Testis (tissue), 2 donors: ENCODE measurements at regions not wholly inside any gene's neighbourhood (a gene's known extent, or its start where the extent isn't known, plus 50 kb on each side); places are given as distances from the start of the nearest gene placed in this dataset.

Source experiments
- DNase-seq: peaks from one replicate; pipeline ENCODE4 v3.0.0-alpha.2; 2019
- H3K27ac ChIP-seq, 2 donors: fragments of 200-600 bp; sonication (generic); one replicate each; pipeline ENCODE4 v1.5.1; 2019
- H3K27me3 ChIP-seq: fragments of 200-600 bp; sonication (generic); one replicate; pipeline ENCODE4 v1.5.1; 2019
- H3K36me3 ChIP-seq: fragments of 200-600 bp; sonication (generic); one replicate; pipeline ENCODE4 v1.5.1; 2017; ENCODE audit warnings: low read depth; ENCODE audit errors: missing control alignments
- H3K4me1 ChIP-seq: fragments of 200-600 bp; sonication (generic); one replicate; pipeline ENCODE4 v1.5.1; 2019
- H3K4me3 ChIP-seq, 2 donors: fragments of 200-600 bp; sonication (generic); one replicate each; pipeline ENCODE4 v1.5.1; 2017 to 2019
- H3K9me3 ChIP-seq: fragments of 200-600 bp; sonication (generic); one replicate; pipeline ENCODE4 v1.5.1; 2017
- POLR2A ChIP-seq: fragments of 450-650 bp; IDR thresholded peaks from one replicate; pipeline ENCODE4 v1.6.1; 2017; ENCODE audit warnings: antibody characterized with exemption, mild to moderate bottlenecking, moderate library complexity
- intact Hi-C: fragments of 100-400 bp; cut with DNase I; formaldehyde crosslinking; loops from one replicate; pipeline ENCODE4 v1.15.1; 2023; ENCODE audit warnings: low total_unique reads
- small RNA-seq, 2 donors: library from RNA; depleted of rRNA; stranded (forward); fragments of <200 nt; gene quantifications; one replicate each; pipeline ENCODE3, GENCODE V24; 2016
- TF ChIP-seq, protein P1 (sequence below), 3 experiments: fragments of 450-650 bp in 2 of 3; fragments of 200-600 bp in 1 of 3; sonication (generic) in 1 of 3; IDR thresholded peaks; one replicate each; pipeline ENCODE4 v1.5.1; 2016 to 2019; ENCODE audit warnings: antibody characterized with exemption in 3 of 3, mild to moderate bottlenecking in 2 of 3, moderate library complexity in 1 of 3

DNA sequence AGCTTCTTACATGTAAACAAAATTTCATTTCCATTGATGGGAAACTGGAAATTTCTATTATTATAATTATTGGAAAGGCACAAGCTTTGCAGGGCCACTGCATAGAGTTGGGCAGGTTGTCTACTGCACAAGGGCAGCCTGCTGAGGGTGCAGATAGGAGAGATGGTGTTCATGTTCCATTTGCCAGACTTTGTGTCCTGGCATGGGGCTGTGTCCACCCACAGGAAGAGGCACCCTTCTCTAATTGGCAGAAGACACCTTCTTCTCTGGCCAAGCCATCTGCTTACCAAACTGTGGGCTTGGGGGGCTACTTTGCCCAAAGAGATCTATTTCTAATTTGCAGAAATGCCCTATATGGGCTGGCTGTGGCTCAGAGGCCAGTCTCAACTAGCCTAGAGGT lies 140.7 kb downstream of the GATB start:
- no peaks in the 10 kb centered on the region for H3K36me3 ChIP-seq
- no peaks in the 10 kb centered on the region for H3K27me3 ChIP-seq
- no peak overlapping the region for H3K4me3 ChIP-seq
- no peak for TF ChIP-seq POLR2A
- TF ChIP-seq, protein P1, sequence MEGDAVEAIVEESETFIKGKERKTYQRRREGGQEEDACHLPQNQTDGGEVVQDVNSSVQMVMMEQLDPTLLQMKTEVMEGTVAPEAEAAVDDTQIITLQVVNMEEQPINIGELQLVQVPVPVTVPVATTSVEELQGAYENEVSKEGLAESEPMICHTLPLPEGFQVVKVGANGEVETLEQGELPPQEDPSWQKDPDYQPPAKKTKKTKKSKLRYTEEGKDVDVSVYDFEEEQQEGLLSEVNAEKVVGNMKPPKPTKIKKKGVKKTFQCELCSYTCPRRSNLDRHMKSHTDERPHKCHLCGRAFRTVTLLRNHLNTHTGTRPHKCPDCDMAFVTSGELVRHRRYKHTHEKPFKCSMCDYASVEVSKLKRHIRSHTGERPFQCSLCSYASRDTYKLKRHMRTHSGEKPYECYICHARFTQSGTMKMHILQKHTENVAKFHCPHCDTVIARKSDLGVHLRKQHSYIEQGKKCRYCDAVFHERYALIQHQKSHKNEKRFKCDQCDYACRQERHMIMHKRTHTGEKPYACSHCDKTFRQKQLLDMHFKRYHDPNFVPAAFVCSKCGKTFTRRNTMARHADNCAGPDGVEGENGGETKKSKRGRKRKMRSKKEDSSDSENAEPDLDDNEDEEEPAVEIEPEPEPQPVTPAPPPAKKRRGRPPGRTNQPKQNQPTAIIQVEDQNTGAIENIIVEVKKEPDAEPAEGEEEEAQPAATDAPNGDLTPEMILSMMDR (IDR thresholded peaks at IDR 0.05) = no peak
- H3K9me3 ChIP-seq = no peaks in the 10 kb centered on the region
- DNase-seq = no peak
- no peaks in the 10 kb centered on the region for H3K4me1 ChIP-seq
- no peak overlapping the region for H3K27ac ChIP-seq
- intact Hi-C loops = no loop called here

Small RNAs in the stretch of these regions (small RNA-seq; reads per million reads assigned to genes)
- gene RN7SKP35 = 0 reads per million in 2 donors
